GM12865 (cell line): ENCODE measurements at regions not wholly inside any gene's neighbourhood (a gene's known extent, or its start where the extent isn't known, plus 50 kb on each side); places are given as distances from the start of the nearest gene placed in this dataset.

ENCODE experiments used
- DNase-seq: peaks from one replicate; pipeline ENCODE4 v3.0.0; 2010; ENCODE audit warnings: low read depth
- H3K4me3 ChIP-seq: 2 replicates; pipeline ENCODE4 v1.5.1; 2011; ENCODE audit warnings: mild to moderate bottlenecking, low read depth, low read length, control low read depth
- TF ChIP-seq, protein P1 (sequence below): IDR thresholded peaks from 2 replicates; pipeline ENCODE4 v1.5.1; 2011; ENCODE audit warnings: low read length, control low read depth, low read depth, inconsistent platforms; ENCODE audit not compliant: insufficient read depth; ENCODE audit errors: missing control alignments

DNA sequence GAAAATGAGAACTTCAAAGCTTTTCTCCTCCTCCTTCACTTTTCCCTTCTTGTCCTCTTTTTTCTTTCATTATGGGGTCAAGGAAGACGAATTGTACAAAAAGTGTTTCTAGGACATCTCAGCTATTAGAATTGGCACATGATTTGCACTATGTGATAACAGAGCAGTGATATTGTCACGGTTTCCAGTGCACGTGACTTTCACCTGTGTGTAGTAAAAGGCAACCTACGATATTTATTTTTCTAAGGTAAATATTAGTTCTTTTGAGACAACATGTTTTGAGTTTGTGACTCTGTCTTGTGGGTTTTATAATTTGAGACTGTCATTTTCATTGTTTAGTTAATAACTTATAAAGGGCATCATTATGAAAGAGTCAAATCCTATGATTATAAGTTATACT lies 213.1 kb downstream of the PSAT1 start:
- TF ChIP-seq, protein P1, sequence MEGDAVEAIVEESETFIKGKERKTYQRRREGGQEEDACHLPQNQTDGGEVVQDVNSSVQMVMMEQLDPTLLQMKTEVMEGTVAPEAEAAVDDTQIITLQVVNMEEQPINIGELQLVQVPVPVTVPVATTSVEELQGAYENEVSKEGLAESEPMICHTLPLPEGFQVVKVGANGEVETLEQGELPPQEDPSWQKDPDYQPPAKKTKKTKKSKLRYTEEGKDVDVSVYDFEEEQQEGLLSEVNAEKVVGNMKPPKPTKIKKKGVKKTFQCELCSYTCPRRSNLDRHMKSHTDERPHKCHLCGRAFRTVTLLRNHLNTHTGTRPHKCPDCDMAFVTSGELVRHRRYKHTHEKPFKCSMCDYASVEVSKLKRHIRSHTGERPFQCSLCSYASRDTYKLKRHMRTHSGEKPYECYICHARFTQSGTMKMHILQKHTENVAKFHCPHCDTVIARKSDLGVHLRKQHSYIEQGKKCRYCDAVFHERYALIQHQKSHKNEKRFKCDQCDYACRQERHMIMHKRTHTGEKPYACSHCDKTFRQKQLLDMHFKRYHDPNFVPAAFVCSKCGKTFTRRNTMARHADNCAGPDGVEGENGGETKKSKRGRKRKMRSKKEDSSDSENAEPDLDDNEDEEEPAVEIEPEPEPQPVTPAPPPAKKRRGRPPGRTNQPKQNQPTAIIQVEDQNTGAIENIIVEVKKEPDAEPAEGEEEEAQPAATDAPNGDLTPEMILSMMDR = no peak
- DNase-seq = no peak
- H3K4me3 ChIP-seq = no peak overlapping the region

DNA sequence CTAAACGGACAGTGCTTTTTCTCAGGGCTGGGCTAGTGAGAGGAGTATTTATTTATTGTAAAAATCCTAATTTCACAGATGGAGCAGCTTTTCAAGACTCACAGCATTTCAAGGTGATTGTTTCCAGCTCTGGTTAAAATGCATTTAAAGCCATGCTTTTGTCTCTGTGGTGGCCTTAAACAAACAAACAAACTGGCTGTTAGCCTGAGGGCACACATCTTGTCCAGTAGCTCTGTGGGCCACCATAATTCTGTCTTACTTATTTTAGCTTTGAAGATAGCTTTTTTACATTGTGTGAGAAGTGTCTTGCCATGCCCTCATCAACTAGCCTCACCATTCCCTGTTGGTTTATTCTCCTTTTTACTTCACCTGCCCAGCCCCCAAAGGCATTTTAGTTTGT lies 218.2 kb downstream of the PSAT1 start:
- DNase-seq = no peak

DNA sequence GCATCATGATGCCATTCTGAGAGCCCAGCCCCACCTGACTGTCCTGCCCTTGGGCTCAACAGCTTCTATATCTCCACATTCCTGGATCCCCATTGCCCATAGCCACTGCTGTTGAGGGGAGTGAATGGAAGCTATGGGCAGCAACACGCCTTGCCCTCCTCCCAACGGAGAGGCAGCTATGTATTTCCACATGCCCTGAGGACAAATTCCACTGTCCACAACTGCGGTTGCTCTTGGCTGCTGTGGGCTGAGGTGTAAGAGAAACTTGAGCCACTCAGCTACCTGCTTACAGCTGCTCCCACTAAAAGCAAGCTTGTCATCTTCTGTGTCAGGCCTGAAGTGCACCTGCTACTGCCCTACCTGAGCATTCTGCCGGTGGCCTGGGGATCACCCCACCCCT lies 222.9 kb downstream of the PSAT1 start:
- no peak for DNase-seq
- no peak overlapping the region for H3K4me3 ChIP-seq
- TF ChIP-seq, protein P1 = no peak

More for the DNA sequence above, 218.2 kb downstream of the PSAT1 start:
- TF ChIP-seq, protein P1 = no peak
- no peak overlapping the region for H3K4me3 ChIP-seq

DNA sequence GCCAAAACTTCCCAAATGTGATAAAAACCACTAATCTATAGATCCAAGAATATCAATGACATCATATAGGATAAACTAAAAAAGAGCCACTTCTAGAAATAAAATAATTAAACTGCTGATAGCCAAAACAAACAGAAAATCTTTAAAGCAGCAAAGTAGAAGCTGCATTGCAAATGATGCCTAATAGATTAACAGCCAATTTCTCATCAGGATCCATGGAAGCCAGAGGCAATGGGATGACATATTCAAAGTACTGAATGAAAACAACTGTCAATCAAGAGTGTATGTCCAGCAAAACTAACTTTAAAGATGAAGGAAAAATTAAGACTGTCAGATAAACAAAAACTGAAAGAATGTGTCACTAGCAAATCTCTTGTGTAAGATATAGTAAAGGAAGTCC lies 224.8 kb downstream of the PSAT1 start:
- no peak overlapping the region for H3K4me3 ChIP-seq
- TF ChIP-seq, protein P1 = no peak
- no peak for DNase-seq

DNA sequence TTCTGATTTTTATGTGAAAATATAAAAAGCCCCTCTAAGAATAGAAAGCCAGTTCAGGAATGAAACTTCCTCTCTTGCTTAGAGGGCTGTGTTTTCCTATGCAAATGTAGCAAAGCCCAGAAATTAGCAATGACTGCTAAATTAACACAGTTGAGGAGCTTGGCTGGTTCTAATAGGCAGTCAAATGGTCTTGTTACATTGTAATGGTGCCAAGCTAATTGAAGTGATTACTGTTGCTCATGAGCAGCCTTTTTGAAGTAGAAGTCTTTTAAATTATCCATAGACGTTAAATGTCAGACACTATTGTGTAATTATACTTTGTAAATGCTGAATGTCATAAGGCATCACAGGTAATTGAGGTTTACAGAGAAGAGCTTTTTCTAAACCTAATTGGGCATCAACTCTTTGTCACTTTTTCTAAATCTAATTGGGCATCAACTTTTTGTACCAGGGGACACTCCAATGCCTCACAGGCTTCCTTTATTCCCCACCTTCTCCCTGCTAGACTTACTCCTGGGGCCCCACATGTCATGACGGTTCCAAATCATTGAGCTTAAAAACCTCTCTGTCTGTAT lies 229.1 kb downstream of the PSAT1 start:
- DNase-seq = no peak
- H3K4me3 ChIP-seq = no peak overlapping the region
- TF ChIP-seq, protein P1 = no peak

DNA sequence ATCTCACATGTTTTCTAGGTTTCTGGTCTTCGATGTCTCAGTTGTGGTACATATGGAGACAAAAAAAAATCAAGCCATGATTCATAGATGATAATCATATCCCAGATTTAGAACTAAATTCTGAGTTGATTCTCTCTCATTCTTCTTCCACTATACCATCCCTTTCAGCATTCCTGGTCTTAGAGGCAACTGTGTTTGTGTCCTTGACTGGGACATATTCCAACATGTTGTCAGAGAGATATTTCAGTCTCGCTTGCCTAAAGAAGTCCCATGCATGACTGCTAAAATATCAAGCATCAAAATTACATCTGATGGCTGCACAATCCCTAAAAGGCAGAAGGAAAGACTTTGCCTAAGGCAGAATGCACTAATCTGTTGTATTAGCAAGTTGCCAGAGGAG lies 236.6 kb downstream of the PSAT1 start:
- no peak for DNase-seq
- H3K4me3 ChIP-seq = no peak overlapping the region
- TF ChIP-seq, protein P1 = no peak

DNA sequence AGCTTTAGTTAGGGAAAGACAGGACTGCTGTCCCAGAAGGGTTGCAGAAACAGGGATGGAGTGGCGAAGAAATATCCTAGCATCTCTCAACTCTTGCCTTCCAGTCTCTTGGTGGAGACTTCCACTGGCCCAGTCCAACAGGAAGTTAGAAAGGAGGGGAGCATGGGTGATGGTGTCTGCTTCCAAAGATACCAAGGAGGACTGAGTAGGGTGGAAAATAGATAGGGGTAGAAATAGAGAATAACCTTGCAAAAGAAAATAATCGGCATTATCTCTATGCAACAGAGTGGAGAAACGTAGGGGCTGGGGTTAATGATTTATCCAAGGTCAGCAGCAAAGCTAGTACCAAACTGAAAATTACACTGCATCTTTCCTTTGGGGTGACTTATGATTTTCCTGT lies 242.3 kb downstream of the PSAT1 start:
- TF ChIP-seq, protein P1 = no peak
- no peak overlapping the region for H3K4me3 ChIP-seq
- no peak for DNase-seq
